Mammary epithelial cell (primary cell): ENCODE measurements at regions not wholly inside any gene's neighbourhood (a gene's known extent, or its start where the extent isn't known, plus 50 kb on each side); places are given as distances from the start of the nearest gene placed in this dataset.

Source experiments
- EZH2 ChIP-seq: IDR thresholded peaks from 2 replicates; pipeline ENCODE4 v1.6.1; 2012; ENCODE audit warnings: low read length, inconsistent platforms, borderline replicate concordance
- TF ChIP-seq, protein P1 (sequence below), 2 donors: IDR thresholded peaks in 1 of 2; conservative IDR thresholded peaks in 1 of 2; 2 replicates each; pipeline ENCODE4 v1.5.1; 2011 to 2012; ENCODE audit warnings: inconsistent platforms in 2 of 2, low read length in 2 of 2, mild to moderate bottlenecking in 2 of 2, control low read depth in 1 of 2, low read depth in 1 of 2; ENCODE audit not compliant: insufficient read depth in 1 of 2; ENCODE audit errors: extremely low read depth in 1 of 2

- TF ChIP-seq, protein P1, sequence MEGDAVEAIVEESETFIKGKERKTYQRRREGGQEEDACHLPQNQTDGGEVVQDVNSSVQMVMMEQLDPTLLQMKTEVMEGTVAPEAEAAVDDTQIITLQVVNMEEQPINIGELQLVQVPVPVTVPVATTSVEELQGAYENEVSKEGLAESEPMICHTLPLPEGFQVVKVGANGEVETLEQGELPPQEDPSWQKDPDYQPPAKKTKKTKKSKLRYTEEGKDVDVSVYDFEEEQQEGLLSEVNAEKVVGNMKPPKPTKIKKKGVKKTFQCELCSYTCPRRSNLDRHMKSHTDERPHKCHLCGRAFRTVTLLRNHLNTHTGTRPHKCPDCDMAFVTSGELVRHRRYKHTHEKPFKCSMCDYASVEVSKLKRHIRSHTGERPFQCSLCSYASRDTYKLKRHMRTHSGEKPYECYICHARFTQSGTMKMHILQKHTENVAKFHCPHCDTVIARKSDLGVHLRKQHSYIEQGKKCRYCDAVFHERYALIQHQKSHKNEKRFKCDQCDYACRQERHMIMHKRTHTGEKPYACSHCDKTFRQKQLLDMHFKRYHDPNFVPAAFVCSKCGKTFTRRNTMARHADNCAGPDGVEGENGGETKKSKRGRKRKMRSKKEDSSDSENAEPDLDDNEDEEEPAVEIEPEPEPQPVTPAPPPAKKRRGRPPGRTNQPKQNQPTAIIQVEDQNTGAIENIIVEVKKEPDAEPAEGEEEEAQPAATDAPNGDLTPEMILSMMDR (conservative IDR thresholded peaks at IDR 0.05 in 1 of 2, IDR thresholded peaks at IDR 0.05 in 1 of 2; ENCODE audit: extremely low read depth in 1 of 2, insufficient read depth in 1 of 2, low read depth in 1 of 2, low read length in 2 of 2): no peak
- TF ChIP-seq EZH2: no peak
Observed at GRCh38 chr3:6047016-6047415, 813.9 kb upstream of the GRM7 start.
